MM.1S (cell line): ENCODE measurements at regions not wholly inside any gene's neighbourhood (a gene's known extent, or its start where the extent isn't known, plus 50 kb on each side); places are given as distances from the start of the nearest gene placed in this dataset.
"Not testable (repeated sequence)": the region's sequence is repeated elsewhere in the genome, so short reads cannot be mapped to it uniquely, and the experiment has no call there.

Source experiments
- DNase-seq: peaks from one replicate; pipeline ENCODE4 v3.0.0-alpha.2; 2015
- H2AFZ ChIP-seq: fragments of 300-600 bp; sonication (generic); 2 replicates; pipeline ENCODE4 v1.6.0; 2016; ENCODE audit warnings: antibody characterized with exemption, low read length
- H3F3A ChIP-seq: fragments of 300-600 bp; sonication (generic); 2 replicates; pipeline ENCODE4 v1.6.1; 2016; ENCODE audit warnings: mild to moderate bottlenecking, antibody characterized with exemption, low read length, moderate library complexity, mixed read lengths; ENCODE audit not compliant: insufficient read depth
- H3K27ac ChIP-seq: fragments of 300-600 bp; sonication (generic); 2 replicates; pipeline ENCODE4 v1.5.1; 2016; ENCODE audit warnings: mild to moderate bottlenecking, low read length
- H3K27me3 ChIP-seq: fragments of 300-600 bp; sonication (generic); replicated peaks from 2 replicates; pipeline ENCODE4 v1.6.0; 2016; ENCODE audit warnings: low read length; ENCODE audit not compliant: insufficient read depth
- H3K36me3 ChIP-seq: fragments of 300-600 bp; sonication (generic); replicated peaks from 2 replicates; pipeline ENCODE4 v1.6.1; 2016; ENCODE audit warnings: mild to moderate bottlenecking, low read length, mixed read lengths; ENCODE audit not compliant: insufficient read depth
- H3K4me1 ChIP-seq: fragments of 300-600 bp; sonication (generic); 2 replicates; pipeline ENCODE4 v1.6.1; 2016; ENCODE audit warnings: low read length, mixed read lengths
- H3K4me2 ChIP-seq: fragments of 300-600 bp; sonication (generic); 2 replicates; pipeline ENCODE4 v1.6.0; 2016; ENCODE audit warnings: low read depth, low read length
- H3K4me3 ChIP-seq: fragments of 300-600 bp; sonication (generic); 2 replicates; pipeline ENCODE4 v1.5.1; 2016; ENCODE audit warnings: low read length, mixed read lengths
- H3K79me2 ChIP-seq: fragments of 300-600 bp; sonication (generic); 2 replicates; pipeline ENCODE4 v1.6.1; 2016; ENCODE audit warnings: mixed run types, low read length, mixed read lengths
- H3K9ac ChIP-seq: fragments of 300-600 bp; sonication (generic); 2 replicates; pipeline ENCODE4 v1.6.1; 2016; ENCODE audit warnings: low read length, mixed read lengths
- H3K9me2 ChIP-seq: fragments of 300-600 bp; sonication (generic); replicated peaks from 2 replicates; pipeline ENCODE4 v1.6.1; 2016; ENCODE audit warnings: mild to moderate bottlenecking, low read length, mixed read lengths; ENCODE audit not compliant: insufficient read depth
- H3K9me3 ChIP-seq: fragments of 300-600 bp; sonication (generic); replicated peaks from 2 replicates; pipeline ENCODE4 v1.6.1; 2016; ENCODE audit warnings: mild to moderate bottlenecking, low read length, mixed read lengths; ENCODE audit not compliant: insufficient read depth
- H4K20me1 ChIP-seq: fragments of 300-600 bp; sonication (generic); 2 replicates; pipeline ENCODE4 v1.6.1; 2016; ENCODE audit warnings: mild to moderate bottlenecking, low read length, moderate library complexity, mixed read lengths; ENCODE audit not compliant: insufficient read depth
- EZH2 ChIP-seq: fragments of 300-600 bp; sonication (generic); optimal IDR thresholded peaks from 2 replicates; pipeline ENCODE3; 2017; ENCODE audit warnings: low read depth, mild to moderate bottlenecking, antibody characterized with exemption, low read length, mixed read lengths
- EZH2phosphoT487 ChIP-seq: fragments of 300-600 bp; sonication (generic); IDR thresholded peaks from 2 replicates; pipeline ENCODE4 v1.6.1; 2018; ENCODE audit warnings: antibody characterized with exemption, low read length
- TF ChIP-seq, protein P1 (sequence below): fragments of 300-600 bp; sonication (generic); IDR thresholded peaks from 2 replicates; pipeline ENCODE4 v1.5.1; 2016; ENCODE audit warnings: antibody characterized with exemption, low read length, mixed read lengths

DNA sequence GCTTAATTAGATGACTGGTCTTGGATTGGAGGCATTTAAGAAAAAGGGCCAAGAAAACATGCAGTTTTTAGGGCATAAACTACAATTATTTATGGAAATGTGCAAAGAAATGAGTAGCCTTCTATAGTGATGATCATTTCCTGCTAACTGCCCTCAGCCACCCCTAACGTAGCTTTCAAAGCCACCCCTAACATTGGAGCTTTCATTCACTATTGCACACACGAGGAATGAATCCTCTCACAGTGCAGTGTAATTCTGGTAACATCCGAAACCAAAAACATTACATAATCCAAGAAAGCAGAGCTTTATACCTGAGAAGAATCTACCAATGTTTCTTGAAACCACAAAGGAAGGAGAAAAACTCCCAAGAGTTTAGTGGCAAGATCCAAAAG, 1003.6 kb downstream of the TMEM121 start:
- H3K79me2 ChIP-seq: no peaks in the 10 kb centered on the region
- peaks cover 12% of the 10 kb centered on the region for H3K4me1 ChIP-seq
- no peak for DNase-seq
- peak overlapping the region; percentile 66 for H3K4me2 ChIP-seq
- H3K27me3 ChIP-seq: no peaks in the 10 kb centered on the region
- no peaks in the 10 kb centered on the region for H3K36me3 ChIP-seq
- no peak overlapping the region for H3K27ac ChIP-seq
- H3K9me3 ChIP-seq: no peaks in the 10 kb centered on the region
- H2AFZ ChIP-seq: peak overlapping the region; percentile 42; the same call in 1 of the 2 replicates
- H3K4me3 ChIP-seq: peak overlapping the region; percentile 47; the same call in 1 of the 2 replicates
- TF ChIP-seq EZH2phosphoT487 (no peak), EZH2 (no peak)
- TF ChIP-seq, protein P1, sequence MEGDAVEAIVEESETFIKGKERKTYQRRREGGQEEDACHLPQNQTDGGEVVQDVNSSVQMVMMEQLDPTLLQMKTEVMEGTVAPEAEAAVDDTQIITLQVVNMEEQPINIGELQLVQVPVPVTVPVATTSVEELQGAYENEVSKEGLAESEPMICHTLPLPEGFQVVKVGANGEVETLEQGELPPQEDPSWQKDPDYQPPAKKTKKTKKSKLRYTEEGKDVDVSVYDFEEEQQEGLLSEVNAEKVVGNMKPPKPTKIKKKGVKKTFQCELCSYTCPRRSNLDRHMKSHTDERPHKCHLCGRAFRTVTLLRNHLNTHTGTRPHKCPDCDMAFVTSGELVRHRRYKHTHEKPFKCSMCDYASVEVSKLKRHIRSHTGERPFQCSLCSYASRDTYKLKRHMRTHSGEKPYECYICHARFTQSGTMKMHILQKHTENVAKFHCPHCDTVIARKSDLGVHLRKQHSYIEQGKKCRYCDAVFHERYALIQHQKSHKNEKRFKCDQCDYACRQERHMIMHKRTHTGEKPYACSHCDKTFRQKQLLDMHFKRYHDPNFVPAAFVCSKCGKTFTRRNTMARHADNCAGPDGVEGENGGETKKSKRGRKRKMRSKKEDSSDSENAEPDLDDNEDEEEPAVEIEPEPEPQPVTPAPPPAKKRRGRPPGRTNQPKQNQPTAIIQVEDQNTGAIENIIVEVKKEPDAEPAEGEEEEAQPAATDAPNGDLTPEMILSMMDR: no peak
- no peak overlapping the region for H3K9ac ChIP-seq
- no peaks in the 10 kb centered on the region for H3K9me2 ChIP-seq
- H4K20me1 ChIP-seq: no peaks in the 10 kb centered on the region
- peaks cover 3% of the 10 kb centered on the region; the same call in 1 of the 2 replicates for H3F3A ChIP-seq

DNA sequence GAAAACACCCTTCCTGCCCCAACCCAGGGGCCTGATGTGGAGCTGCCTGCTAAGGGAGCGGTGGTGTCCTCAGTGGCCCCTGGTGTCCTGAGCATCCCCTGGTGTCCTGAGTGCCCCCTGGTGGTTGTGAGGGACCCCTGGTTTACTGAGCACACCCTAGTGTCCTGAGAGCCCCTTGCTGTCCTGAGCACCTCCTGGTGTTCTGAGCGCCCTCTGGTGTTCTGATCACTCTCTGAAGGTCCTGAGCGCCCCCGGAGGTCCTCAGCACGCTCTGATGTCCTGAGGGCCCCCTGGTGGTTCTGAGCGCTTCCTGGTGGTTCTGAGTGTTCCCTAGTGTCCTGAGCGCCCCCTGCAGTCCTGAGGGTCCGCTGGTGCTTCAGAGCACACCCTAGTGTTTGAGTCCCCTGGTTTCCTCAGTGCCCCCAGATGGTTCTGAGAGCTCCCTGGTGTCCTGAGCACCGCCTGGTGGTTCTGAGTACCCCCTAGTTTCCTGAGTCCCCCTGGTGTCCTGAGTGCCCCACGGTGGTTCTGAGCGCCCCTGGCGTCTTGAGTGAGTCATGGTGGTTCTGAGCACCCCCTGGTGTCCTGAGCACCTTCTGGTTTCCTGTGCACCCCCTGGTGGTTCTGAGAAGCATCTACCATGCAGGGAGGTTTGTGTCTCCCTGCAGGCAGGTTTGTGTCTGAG, 1004.2 kb downstream of the TMEM121 start:
- Histone ChIP-seq H3F3A (peaks cover 3% of the 10 kb centered on the region; the same call in 1 of the 2 replicates), H3K4me3 (peak overlapping the region; percentile 47), H3K4me1 (peaks cover 12% of the 10 kb centered on the region), H4K20me1 (no peaks in the 10 kb centered on the region), H3K27me3 (no peaks in the 10 kb centered on the region), H3K9me2 (no peaks in the 10 kb centered on the region), H3K36me3 (no peaks in the 10 kb centered on the region), H3K27ac (peak overlapping the region; percentile 58; the same call in 1 of the 2 replicates), H3K9me3 (no peaks in the 10 kb centered on the region), H2AFZ (peak overlapping the region; percentile 78; the same call in 1 of the 2 replicates), H3K79me2 (no peaks in the 10 kb centered on the region), H3K4me2 (peak overlapping the region; percentile 66), H3K9ac (peak overlapping the region; percentile 45; the same call in 1 of the 2 replicates)
- TF ChIP-seq, protein P1: peak; percentile 92
- TF ChIP-seq EZH2: no peak
- DNase-seq: peak; percentile 90

DNA sequence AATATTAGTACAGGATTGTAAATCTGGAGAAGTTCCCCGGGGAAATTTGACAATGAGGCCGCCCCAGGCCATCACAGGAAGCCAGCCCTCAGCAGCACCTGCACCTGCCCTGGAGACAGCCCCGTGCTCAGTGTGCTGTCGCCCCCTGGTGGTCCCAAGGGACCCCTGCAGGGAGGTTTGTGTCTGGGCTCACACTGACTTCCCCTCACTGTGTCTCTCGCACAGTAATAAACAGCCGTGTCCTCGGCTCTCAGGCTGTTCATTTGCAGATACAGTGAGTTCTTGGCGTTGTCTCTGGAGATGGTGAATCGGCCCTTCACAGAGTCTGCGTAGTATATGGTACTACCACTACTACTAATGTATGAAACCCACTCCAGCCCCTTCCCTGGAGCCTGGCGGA, 1011.2 kb downstream of the TMEM121 start:
- H3K4me1 ChIP-seq: peaks cover 17% of the 10 kb centered on the region
- not testable (repeated sequence) for H3K9ac ChIP-seq, H3K4me2 ChIP-seq, H4K20me1 ChIP-seq, H3K79me2 ChIP-seq, H3K9me3 ChIP-seq, H3K9me2 ChIP-seq, H3F3A ChIP-seq, H3K36me3 ChIP-seq, H3K27ac ChIP-seq, H2AFZ ChIP-seq, H3K4me3 ChIP-seq, H3K27me3 ChIP-seq, DNase-seq

DNA sequence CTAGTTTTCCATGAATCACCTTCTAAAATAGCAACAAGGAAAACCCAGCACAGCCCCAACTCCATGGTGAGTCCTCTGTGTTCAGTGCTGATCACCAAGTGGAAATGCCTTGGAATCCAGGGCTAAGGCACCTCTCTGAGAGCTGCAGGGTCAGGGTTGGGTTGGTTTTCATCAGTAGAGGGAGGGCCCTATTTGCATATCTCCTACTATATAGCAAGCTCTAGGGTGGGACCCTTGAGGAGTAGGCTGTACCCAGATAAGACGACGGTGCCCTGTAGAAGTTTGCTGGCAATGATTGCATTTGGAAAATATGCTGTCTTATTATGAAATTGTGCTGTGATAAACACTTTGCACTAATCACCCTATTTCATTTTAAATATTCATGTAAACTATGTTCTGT, 1011.8 kb downstream of the TMEM121 start:
- H3K9ac ChIP-seq: no peak overlapping the region
- DNase-seq: no peak
- H3K27me3 ChIP-seq: no peaks in the 10 kb centered on the region
- H3K36me3 ChIP-seq: no peaks in the 10 kb centered on the region
- H3F3A ChIP-seq: peaks cover 7% of the 10 kb centered on the region; the same call in 1 of the 2 replicates
- H3K79me2 ChIP-seq: no peaks in the 10 kb centered on the region
- no peak overlapping the region for H3K4me3 ChIP-seq
- H3K27ac ChIP-seq: no peak overlapping the region
- no peaks in the 10 kb centered on the region for H3K9me3 ChIP-seq
- peaks cover 11% of the 10 kb centered on the region for H3K4me1 ChIP-seq
- TF ChIP-seq EZH2: no peak
- TF ChIP-seq, protein P1: no peak
- TF ChIP-seq EZH2phosphoT487: no peak
- H3K9me2 ChIP-seq: no peaks in the 10 kb centered on the region
- no peak overlapping the region for H2AFZ ChIP-seq
- H4K20me1 ChIP-seq: no peaks in the 10 kb centered on the region
- H3K4me2 ChIP-seq: no peak overlapping the region
